MM.1S (cell line): ENCODE measurements at regions not wholly inside any gene's neighbourhood (a gene's known extent, or its start where the extent isn't known, plus 50 kb on each side); places are given as distances from the start of the nearest gene placed in this dataset.

Experiments
- DNase-seq: peaks from one replicate; pipeline ENCODE4 v3.0.0-alpha.2; 2015
- H2AFZ ChIP-seq: fragments of 300-600 bp; sonication (generic); 2 replicates; pipeline ENCODE4 v1.6.0; 2016; ENCODE audit warnings: antibody characterized with exemption, low read length
- H3F3A ChIP-seq: fragments of 300-600 bp; sonication (generic); 2 replicates; pipeline ENCODE4 v1.6.1; 2016; ENCODE audit warnings: mild to moderate bottlenecking, antibody characterized with exemption, low read length, moderate library complexity, mixed read lengths; ENCODE audit not compliant: insufficient read depth
- H3K27ac ChIP-seq: fragments of 300-600 bp; sonication (generic); 2 replicates; pipeline ENCODE4 v1.5.1; 2016; ENCODE audit warnings: mild to moderate bottlenecking, low read length
- H3K27me3 ChIP-seq: fragments of 300-600 bp; sonication (generic); replicated peaks from 2 replicates; pipeline ENCODE4 v1.6.0; 2016; ENCODE audit warnings: low read length; ENCODE audit not compliant: insufficient read depth
- H3K36me3 ChIP-seq: fragments of 300-600 bp; sonication (generic); replicated peaks from 2 replicates; pipeline ENCODE4 v1.6.1; 2016; ENCODE audit warnings: mild to moderate bottlenecking, low read length, mixed read lengths; ENCODE audit not compliant: insufficient read depth
- H3K4me1 ChIP-seq: fragments of 300-600 bp; sonication (generic); 2 replicates; pipeline ENCODE4 v1.6.1; 2016; ENCODE audit warnings: low read length, mixed read lengths
- H3K4me2 ChIP-seq: fragments of 300-600 bp; sonication (generic); 2 replicates; pipeline ENCODE4 v1.6.0; 2016; ENCODE audit warnings: low read depth, low read length
- H3K4me3 ChIP-seq: fragments of 300-600 bp; sonication (generic); 2 replicates; pipeline ENCODE4 v1.5.1; 2016; ENCODE audit warnings: low read length, mixed read lengths
- H3K79me2 ChIP-seq: fragments of 300-600 bp; sonication (generic); 2 replicates; pipeline ENCODE4 v1.6.1; 2016; ENCODE audit warnings: mixed run types, low read length, mixed read lengths
- H3K9ac ChIP-seq: fragments of 300-600 bp; sonication (generic); 2 replicates; pipeline ENCODE4 v1.6.1; 2016; ENCODE audit warnings: low read length, mixed read lengths
- H3K9me2 ChIP-seq: fragments of 300-600 bp; sonication (generic); replicated peaks from 2 replicates; pipeline ENCODE4 v1.6.1; 2016; ENCODE audit warnings: mild to moderate bottlenecking, low read length, mixed read lengths; ENCODE audit not compliant: insufficient read depth
- H3K9me3 ChIP-seq: fragments of 300-600 bp; sonication (generic); replicated peaks from 2 replicates; pipeline ENCODE4 v1.6.1; 2016; ENCODE audit warnings: mild to moderate bottlenecking, low read length, mixed read lengths; ENCODE audit not compliant: insufficient read depth
- H4K20me1 ChIP-seq: fragments of 300-600 bp; sonication (generic); 2 replicates; pipeline ENCODE4 v1.6.1; 2016; ENCODE audit warnings: mild to moderate bottlenecking, low read length, moderate library complexity, mixed read lengths; ENCODE audit not compliant: insufficient read depth
- EZH2 ChIP-seq: fragments of 300-600 bp; sonication (generic); optimal IDR thresholded peaks from 2 replicates; pipeline ENCODE3; 2017; ENCODE audit warnings: low read depth, mild to moderate bottlenecking, antibody characterized with exemption, low read length, mixed read lengths
- EZH2phosphoT487 ChIP-seq: fragments of 300-600 bp; sonication (generic); IDR thresholded peaks from 2 replicates; pipeline ENCODE4 v1.6.1; 2018; ENCODE audit warnings: antibody characterized with exemption, low read length
- TF ChIP-seq, protein P1 (sequence below): fragments of 300-600 bp; sonication (generic); IDR thresholded peaks from 2 replicates; pipeline ENCODE4 v1.5.1; 2016; ENCODE audit warnings: antibody characterized with exemption, low read length, mixed read lengths

DNA sequence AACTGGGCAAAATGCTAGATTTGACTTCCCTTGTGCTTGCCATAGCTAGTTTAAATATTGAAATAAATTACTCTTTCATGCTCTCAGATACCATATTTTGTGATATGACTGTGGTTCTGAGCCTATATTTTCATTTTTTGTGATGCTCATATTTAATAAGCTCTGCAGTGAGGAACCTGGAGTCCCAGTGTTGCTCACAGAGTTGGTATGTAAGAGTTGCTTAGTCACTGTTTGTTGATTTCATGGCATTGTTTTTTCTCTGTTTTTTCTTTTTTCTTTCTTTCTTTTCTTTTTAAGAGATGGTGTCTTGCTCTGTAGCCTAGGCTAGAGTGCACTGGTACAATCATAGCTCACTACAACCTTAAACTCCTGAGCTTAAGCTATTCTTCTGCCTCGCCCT, 750.5 kb upstream of the TMEM132C start:
- no peaks in the 10 kb centered on the region for H3F3A ChIP-seq
- no peak overlapping the region for H3K27ac ChIP-seq
- no peak overlapping the region for H3K9ac ChIP-seq
- H3K36me3 ChIP-seq: no peaks in the 10 kb centered on the region
- TF ChIP-seq EZH2phosphoT487: no peak
- TF ChIP-seq, protein P1, sequence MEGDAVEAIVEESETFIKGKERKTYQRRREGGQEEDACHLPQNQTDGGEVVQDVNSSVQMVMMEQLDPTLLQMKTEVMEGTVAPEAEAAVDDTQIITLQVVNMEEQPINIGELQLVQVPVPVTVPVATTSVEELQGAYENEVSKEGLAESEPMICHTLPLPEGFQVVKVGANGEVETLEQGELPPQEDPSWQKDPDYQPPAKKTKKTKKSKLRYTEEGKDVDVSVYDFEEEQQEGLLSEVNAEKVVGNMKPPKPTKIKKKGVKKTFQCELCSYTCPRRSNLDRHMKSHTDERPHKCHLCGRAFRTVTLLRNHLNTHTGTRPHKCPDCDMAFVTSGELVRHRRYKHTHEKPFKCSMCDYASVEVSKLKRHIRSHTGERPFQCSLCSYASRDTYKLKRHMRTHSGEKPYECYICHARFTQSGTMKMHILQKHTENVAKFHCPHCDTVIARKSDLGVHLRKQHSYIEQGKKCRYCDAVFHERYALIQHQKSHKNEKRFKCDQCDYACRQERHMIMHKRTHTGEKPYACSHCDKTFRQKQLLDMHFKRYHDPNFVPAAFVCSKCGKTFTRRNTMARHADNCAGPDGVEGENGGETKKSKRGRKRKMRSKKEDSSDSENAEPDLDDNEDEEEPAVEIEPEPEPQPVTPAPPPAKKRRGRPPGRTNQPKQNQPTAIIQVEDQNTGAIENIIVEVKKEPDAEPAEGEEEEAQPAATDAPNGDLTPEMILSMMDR: no peak
- no peak for TF ChIP-seq EZH2
- no peaks in the 10 kb centered on the region for H3K4me1 ChIP-seq
- H4K20me1 ChIP-seq: no peaks in the 10 kb centered on the region
- H3K9me3 ChIP-seq: no peaks in the 10 kb centered on the region
- H3K4me2 ChIP-seq: no peak overlapping the region
- no peak overlapping the region for H2AFZ ChIP-seq
- no peaks in the 10 kb centered on the region for H3K27me3 ChIP-seq
- H3K9me2 ChIP-seq: no peaks in the 10 kb centered on the region
- no peaks in the 10 kb centered on the region for H3K79me2 ChIP-seq
- DNase-seq: no peak
- no peak overlapping the region for H3K4me3 ChIP-seq

GRCh38 chr12:127519779-127520178, 747.2 kb upstream of the TMEM132C start:
- no peaks in the 10 kb centered on the region for H3K36me3 ChIP-seq
- no peaks in the 10 kb centered on the region for H3K9me3 ChIP-seq
- DNase-seq: no peak
- H2AFZ ChIP-seq: no peak overlapping the region
- no peaks in the 10 kb centered on the region for H3K4me1 ChIP-seq
- H3K4me3 ChIP-seq: no peak overlapping the region
- no peak for TF ChIP-seq EZH2
- no peak for TF ChIP-seq EZH2phosphoT487
- TF ChIP-seq, protein P1: no peak
- no peaks in the 10 kb centered on the region for H3F3A ChIP-seq
- H4K20me1 ChIP-seq: no peaks in the 10 kb centered on the region
- H3K9ac ChIP-seq: no peak overlapping the region
- H3K27ac ChIP-seq: no peak overlapping the region
- H3K4me2 ChIP-seq: no peak overlapping the region
- H3K9me2 ChIP-seq: no peaks in the 10 kb centered on the region
- no peaks in the 10 kb centered on the region for H3K27me3 ChIP-seq
- no peaks in the 10 kb centered on the region for H3K79me2 ChIP-seq

GRCh38 chr12:127526925-127527324, 740.0 kb upstream of the TMEM132C start:
- H2AFZ ChIP-seq: no peak overlapping the region
- DNase-seq: no peak
- no peaks in the 10 kb centered on the region for H3F3A ChIP-seq
- H3K4me2 ChIP-seq: no peak overlapping the region
- H4K20me1 ChIP-seq: no peaks in the 10 kb centered on the region
- no peaks in the 10 kb centered on the region for H3K9me2 ChIP-seq
- H3K27ac ChIP-seq: no peak overlapping the region
- H3K9me3 ChIP-seq: no peaks in the 10 kb centered on the region
- TF ChIP-seq EZH2phosphoT487: no peak
- TF ChIP-seq EZH2: no peak
- TF ChIP-seq, protein P1: no peak
- H3K79me2 ChIP-seq: no peaks in the 10 kb centered on the region
- no peak overlapping the region for H3K4me3 ChIP-seq
- no peaks in the 10 kb centered on the region for H3K4me1 ChIP-seq
- H3K27me3 ChIP-seq: no peaks in the 10 kb centered on the region
- H3K36me3 ChIP-seq: no peaks in the 10 kb centered on the region
- no peak overlapping the region for H3K9ac ChIP-seq
